C1 segment of cervical spinal cord (tissue), 14 donors: ENCODE measurements at regions not wholly inside any gene's neighbourhood (a gene's known extent, or its start where the extent isn't known, plus 50 kb on each side); places are given as distances from the start of the nearest gene placed in this dataset.
"Not testable (repeated sequence)": the region's sequence is repeated elsewhere in the genome, so short reads cannot be mapped to it uniquely, and the experiment has no call there.

Source experiments
- DNase-seq, 14 donors: peaks; one replicate each; lab custom pipeline; 2025; lab: John Stamatoyannopoulos, UW

DNA sequence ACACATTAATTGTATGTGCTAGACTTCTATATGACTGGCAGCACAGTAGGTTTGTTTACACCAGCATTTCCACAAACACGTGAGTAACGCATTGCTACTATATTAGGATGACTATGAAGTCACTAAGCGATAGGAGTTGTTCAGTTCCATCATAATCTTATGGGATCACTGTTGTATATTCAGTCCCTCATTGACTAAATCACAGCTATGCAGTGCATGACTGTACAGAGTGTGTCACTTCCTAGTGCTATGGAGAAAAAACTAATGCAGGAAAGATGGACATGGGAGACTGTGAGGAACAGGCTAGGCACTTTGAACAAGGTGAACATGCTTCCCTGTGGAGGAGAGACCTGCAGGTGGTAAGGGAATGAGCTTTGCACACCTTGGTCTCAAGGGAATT is 259.8 kb downstream of the NUAK1 start:
- no peak for DNase-seq

DNA sequence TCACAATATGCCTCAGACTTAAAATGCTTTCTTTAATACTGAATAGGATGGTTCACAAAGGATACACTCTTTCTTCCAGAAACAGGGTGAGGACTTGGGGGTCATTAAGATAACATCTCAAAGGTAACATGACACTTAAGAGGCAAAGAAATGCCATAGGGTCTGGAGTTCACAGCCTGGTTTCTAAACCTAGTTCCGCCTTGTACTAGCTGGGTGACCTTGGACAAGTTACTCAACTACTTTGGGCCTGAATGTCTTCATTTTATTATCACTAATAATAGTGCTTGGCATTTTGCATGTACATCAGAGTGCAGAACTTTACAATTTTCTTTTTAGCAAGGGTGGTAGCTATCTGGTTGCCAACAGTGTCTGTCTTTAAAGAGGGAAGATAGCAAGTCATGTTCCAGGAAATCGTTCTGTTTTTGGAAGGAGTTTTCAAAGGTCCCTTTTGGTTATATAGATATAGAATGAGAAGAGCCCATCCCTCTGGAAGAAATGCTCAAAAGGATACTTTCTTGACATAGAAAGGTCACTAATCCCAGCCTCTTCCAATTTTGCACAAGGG is 257.8 kb downstream of the NUAK1 start:
- DNase-seq, result no peak

DNA sequence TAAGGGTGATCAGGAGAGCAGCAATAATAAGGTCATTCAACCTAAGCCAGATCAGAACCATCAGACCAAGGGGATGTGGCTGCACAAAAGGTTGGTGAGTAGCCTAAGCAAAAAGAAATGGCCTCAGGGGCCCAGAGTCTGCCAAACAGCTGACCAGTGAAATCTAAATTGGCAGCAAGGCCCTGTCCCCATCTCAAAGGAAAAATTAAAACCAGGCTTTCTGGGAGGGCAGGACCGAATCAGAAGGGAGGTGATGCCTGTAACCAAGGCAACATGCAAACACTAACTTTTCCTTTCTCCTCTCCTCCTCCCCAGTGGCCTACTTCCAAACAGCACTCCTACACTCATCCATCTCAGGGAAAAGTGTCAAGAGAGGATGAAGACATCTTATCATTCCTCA is 256.4 kb downstream of the NUAK1 start:
- peak in 7 of 14 donors; percentile 1 to 31 (median 10) for DNase-seq

- no peak for DNase-seq
These were observed 251.6 kb downstream of the NUAK1 start for GRCh38 chr12:105887131-105887530.

- no peak for DNase-seq
These were observed 250.1 kb downstream of the NUAK1 start for GRCh38 chr12:105888696-105889095.

DNA sequence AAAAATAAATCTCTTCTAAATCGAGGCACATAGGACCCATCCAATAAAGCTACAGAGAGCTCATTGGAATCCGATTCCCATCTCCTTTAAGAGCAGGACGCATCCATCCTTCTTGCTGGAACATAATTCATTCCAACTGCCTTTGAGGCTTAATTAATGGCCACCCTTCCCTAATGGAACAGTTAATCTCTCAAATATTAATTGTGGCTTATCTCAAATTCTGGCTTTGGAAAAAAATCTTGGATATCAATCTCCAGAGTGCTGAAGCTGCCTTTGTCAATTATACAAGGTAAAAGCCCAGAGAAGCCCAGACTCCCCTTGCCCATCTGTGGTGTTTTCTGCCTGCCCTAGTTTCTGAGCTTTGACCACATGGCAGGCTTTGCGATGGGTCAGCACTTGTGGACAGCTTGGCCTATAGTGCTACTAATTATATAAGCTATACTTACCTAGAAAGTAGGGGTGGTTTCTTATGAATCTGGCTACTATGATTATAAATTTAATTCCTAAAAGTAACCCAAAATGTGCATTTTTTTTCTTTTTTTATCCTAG is 246.3 kb downstream of the NUAK1 start:
- peak in 1 of 14 donors; percentile 10 for DNase-seq

GRCh38 chr12:105895197-105895832 is 243.4 kb downstream of the NUAK1 start:
- not testable (repeated sequence) for DNase-seq

DNA sequence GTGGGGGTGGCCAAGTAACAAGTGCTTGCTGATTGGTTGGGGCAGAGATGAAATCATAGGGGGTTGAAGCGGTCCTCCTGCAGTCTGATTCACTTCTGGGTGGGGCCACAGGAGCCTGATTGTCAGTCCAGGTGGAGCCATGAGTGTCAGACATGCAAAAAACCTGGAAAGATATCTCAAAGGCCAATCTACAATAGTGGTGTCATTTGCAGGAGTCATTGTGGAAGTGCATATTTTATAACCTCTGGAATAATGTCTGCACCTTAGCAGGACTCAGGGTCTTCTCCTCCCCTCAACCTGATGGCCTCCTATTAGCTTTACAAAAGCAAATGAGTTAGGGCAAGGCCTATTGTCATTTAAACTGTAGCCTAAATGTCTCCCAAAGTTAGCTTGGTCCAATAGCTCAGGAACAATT is 241.4 kb downstream of the NUAK1 start:
- DNase-seq, result no peak

DNA sequence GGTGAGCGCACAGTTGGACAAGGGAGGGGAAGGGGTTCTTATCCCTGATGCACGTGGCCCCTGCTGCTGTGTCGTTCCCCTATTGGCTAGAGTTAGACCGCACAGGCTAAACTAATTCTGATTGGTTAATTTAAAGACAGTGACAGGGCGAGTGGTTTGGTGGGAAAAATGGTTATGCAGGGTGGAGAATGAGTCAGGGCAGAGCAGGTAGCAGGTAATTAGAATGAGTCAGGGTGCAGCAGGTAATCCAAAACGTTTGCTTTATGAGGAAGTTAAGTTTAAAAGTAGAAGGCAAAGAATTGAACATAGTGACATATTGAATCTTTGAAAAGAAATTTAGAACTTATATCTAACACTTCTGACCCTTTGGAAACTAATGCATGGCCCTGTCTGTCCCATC is 240.5 kb downstream of the NUAK1 start:
- not testable (repeated sequence) for DNase-seq

DNA sequence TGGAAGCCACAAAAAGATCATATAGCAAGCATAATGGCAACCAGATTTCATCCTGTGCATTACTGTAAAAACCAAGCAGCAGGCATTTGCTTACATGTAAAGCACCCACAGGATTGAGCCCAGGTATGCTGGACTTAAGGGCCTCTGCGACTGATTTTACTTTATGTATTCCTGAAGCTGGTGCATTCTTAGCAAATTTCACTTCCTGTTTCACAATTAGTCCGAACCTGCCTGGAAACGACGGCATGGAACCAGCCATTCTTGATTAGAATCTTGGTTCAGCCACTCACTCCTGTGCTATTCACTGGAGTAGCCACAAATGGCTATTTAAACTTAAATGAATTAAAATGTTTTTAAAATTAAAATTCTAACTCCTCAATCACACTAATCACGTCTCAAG is 239.2 kb downstream of the NUAK1 start:
- peak in 1 of 14 donors; percentile 1 for DNase-seq

DNA sequence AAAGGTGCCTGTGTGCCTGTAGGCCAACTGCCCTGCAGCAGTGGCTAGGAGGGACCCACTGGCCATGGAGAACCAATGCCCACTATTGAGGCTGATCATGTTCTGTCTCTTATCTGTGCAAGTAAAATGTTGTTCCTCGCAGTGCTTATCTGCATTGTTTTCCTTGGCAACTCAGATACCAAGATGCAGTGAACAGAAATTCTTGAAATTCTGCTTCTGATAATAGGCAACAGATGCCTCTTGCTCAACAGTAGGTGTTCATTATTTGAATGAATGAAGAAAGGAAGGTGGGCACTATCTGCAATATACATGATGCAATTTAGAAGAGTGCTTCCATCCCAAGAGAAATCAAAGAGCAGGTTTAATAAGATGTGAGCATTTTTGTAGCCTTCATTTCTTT is 232.2 kb downstream of the NUAK1 start:
- DNase-seq, result no peak

- no peak for DNase-seq
These were observed 230.8 kb downstream of the NUAK1 start for GRCh38 chr12:105907982-105908381.

GRCh38 chr12:105910030-105910429 is 228.7 kb downstream of the NUAK1 start:
- DNase-seq, result no peak

DNA sequence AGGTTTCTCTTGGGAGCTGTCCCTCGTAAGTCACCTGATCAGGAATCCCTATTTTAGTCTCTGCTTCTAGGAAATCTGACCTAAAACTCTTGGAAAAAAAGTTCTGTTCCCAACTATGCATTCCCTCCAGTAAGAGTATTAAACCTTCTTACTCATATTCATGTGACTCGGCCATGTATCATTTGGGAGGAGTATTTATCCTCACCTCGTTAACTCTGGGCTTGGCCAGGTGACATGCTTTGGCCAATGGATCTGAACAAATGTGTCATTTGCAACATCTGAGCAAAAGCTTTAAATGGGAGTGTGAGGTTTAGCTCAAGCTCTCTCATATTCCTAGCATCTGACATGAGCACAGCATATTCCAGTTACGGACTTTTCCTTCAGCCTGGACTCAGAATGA is 226.8 kb downstream of the NUAK1 start:
- DNase-seq, result no peak

DNA sequence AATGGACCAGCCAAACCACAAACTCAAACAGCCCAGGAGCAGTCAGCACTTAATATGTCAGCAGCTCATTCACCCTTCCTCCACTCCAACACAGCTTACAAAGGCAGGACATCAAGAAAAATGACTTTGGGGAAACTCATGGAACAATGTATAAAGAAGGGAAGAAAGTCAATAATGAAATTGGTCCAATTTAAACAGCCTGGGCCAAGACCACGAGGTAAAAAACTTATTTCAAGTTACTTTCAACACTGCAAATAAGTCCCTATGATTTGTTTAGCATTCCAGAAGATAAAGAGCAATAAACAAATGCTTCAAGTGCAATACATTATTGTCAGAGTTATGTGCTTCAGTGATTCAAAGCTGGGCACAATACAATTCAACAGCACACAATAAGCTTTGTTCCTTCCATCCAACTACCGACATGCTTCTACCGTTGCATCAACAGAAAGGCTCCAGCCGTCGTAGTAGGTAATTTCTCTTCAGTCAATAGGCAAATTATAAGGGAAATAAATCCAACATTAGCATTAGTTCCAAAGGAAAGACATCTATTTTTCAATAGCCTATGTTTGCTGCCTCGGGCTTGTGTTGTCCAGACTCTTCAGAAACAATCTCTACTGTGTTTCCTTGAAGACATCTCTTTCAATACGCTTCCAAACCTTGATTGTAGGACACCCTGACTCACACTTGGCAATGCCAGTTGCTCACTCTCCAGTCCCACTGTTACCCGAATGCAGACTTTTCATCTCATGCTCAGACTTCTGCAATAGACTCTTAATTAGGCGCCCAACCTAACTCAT is 225.7 kb downstream of the NUAK1 start:
- no peak for DNase-seq

DNA sequence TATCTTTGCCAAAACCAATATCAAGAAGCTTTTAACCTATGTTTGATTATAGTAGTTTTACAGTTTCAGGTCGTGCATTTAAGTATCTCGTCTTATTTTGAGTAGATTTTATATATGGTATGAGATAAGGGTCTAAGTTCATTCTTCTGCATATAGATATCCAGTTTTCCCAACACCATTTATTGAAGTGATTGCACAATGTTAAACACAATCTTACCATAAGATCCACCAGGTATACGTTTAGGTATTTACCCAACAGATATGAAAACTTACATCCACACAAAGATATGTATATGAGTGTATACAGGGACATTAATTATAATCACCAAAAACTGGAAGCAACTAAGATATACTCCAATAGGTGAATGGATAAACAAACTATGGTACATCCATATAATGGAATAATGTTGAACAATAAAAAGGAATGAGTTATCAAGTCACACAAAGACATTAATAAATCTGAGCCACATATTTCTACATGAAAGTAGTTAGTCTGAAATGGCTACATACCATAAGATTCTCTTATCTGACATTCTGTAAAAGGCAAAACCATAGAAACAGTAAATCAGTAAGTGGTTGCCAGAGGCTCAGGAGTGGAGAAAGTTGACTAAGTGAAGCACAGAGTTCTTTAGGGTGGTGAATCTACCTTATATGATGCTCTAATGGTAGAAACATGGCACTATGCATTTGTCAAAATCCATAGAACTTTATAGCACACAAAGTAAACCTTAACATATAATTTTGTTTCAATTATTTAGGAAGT is 222.6 kb downstream of the NUAK1 start:
- DNase-seq, result no peak

DNA sequence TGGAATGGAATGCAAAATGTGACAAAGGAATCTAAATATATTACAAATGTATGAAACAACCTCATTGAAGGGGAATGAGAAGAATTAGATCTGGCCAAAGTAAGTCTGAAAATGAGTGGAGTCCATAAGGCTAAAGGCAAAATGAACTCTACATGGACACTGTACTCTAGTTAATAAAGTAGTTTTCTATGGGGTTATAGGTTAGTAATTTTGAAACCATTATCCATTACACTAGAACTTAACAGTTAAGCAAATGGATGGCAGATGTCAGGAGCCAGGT is 222.1 kb downstream of the NUAK1 start:
- no peak for DNase-seq

DNA sequence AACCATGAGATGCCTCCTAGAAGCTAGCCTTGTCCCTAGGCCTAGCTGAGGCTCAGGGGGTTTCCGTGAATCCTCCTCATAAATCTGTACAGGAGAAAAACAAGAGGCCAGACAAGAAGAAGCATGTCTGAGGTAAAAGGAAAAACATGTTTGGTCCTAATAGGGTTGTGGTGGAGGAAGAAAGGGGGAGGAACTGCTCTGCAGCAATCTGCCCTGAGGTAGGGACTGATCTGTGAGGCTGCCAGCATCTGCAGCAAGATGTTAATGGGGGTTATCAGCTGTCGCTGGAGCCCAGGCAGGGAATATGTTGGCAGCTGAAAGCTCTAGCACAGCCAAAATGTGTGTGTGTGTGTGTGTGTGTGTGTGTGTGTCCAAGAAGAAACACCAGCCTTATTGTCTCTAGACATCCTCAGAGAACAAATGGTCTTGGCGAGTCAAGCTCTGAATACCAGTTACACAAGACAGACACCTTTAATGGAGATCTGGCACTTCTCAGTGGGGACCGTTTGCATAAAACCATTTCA is 218.5 kb downstream of the NUAK1 start:
- peak in 6 of 14 donors; percentile 7 to 46 (median 28) for DNase-seq

GRCh38 chr12:105921055-105921454 is 217.7 kb downstream of the NUAK1 start:
- DNase-seq, result no peak

- DNase-seq, result peak in 4 of 14 donors; percentile 4 to 95 (median 10)
These were observed 216.7 kb downstream of the NUAK1 start for GRCh38 chr12:105921872-105922669.

- DNase-seq, result peak in 1 of 14 donors; percentile 84
These were observed 216.1 kb downstream of the NUAK1 start for GRCh38 chr12:105922670-105923102.
